Mucosa of gallbladder (tissue), 1 donor: ENCODE measurements at regions not wholly inside any gene's neighbourhood (a gene's known extent, or its start where the extent isn't known, plus 50 kb on each side); places are given as distances from the start of the nearest gene placed in this dataset.

Experiments used
- DNase-seq: peaks from one replicate; pipeline ENCODE4 v3.0.0-alpha.2; 2020; ENCODE audit warnings: low spot score
- donor health status: DM: no; HTN: no; CAD: no.

DNA sequence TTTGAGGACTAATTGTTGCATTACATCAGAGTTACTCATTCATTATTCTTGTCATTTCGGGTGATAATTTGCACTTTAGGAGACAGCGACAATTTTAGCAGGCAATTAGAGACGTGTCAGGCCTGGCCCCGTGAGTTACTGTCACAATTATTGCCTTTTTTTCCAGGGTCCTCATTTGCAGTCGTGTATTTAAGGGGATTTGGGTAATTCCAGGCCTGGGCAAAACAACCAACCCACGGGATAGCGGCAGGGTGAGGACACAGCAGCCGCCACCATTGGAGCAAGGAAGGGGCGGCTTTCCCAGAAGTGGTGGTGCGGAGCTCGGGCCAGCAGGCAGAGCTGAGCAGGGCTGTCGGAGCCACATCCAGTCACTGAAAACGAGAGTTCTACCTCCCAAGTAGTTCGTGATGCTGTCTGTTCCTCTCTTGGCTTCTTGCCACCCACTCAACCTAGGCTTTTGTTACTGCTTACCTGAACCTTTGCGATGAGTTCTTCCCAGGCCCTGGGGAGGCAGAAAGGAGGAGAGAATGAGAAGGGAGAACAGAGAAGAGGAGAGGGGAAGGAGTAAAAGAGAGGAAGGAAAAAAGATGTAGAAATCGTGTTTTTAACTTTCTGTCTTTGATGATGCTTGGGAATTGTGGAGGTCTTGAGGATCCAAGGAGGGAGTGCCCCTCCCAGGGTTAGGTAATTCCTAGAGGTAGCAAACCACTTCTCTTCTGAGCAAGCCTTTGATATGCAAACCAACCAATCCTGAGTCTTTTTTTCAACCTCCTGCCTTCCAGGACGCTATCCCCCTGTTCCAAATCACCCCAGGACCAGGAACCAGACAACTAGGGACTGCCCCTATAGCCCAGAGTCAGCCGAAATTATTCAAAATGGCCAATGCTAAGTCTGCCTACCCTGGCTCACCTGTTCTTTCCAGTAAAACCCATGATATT, 236.1 kb downstream of the MIAT start:
- DNase-seq, result no peak

DNA sequence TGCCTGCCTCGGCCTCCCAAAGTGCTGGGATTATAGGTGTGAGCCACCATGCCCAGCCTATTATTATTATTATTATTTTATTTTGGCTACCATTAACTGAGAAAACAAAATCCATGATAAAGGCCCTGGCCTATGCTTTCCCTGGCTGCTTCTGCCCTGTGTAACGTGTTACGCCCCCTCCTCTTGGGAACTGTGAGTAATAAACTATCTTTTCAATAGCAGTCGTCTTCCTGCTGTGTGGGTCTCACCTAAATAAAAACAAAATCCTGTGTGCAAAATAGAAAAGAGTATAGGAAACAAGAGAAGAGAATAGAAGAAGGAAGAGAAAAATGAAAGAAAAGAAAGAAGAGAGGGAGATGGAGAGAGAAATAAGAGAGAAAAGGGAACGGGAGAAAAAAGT, 237.0 kb downstream of the MIAT start:
- no peak for DNase-seq

DNA sequence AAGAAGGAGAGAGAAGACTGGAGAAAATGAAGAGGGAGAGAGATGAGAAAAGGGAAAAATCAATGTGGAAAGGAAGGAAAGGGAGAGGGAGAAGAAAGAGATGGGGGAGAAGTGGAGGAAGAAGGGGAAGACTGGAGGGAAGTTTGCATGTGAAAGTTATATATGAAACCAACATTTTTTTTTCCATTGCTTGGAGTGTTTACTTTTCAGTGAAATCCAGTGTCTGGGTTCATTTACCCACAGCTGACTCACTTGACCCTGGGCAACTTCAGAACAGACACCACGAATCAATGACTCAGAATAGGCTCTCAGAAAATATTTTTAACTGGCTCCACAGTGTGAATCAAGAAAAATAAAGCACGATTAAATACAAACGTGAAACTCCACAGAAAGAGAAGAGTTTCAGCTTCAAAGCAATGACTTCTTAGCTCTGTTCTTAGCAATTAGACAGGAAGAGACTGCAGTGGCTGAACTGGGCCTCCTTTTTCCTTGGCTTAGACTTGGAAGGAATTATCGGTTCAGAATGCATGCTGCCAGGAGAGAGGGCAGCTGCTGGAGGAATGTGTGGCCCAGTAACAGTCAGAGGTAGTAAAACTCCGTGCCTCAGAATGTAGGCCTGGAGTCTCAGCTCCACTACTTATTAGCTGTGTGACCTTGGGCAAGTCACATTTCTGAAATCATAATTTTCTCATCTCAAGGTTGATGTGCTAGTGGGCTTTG, 237.5 kb downstream of the MIAT start:
- DNase-seq, result peak; percentile 53

DNA sequence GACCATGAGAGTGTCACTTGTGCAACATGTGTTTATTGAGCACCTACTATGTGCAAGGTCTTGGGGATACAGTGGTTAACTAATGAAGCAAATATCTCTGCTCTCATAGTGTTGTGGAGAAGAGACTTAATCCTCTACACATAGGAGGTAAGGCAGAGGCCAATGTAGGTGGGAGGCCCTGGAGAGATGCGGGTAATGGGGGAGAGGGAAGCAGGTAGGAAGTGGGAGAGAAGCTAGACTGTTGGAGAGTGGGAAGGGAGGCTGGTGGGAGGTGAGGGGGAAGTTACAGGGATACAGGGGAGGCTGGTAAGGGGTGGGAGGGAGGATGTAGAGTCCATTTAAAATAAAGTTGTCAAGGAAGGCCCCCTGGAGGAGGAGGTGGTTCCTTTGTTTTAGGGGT, 240.0 kb downstream of the MIAT start:
- no peak for DNase-seq

DNA sequence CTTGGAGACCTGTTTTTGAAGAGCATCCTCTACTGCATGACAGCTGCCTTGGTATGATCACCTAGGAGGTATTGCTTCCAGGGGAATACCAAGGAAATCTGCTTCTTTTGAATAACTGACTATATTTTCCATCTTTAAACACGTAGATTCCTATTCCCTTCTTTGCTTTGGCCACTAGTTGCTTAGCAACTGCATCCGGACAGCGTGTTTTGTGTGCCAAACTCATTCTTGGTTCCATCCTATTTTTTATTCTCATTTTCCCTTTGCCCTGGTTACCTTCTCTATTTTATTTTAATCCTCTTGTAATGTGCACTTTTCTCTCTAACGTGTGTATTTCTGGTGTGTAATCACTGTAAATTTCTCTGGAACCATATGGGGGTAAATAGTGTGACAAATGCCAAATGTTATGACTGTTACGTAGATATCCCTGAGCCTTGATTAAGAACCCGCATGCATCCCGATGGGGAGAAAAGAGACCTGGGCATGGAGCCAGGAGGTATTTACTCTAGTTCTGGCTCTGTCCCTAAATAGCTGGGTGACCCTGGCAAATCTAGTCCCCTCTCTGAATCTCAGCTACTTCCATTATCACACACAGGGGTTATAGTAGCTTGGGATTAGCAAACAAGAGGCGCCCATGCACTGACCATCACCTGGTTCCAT, 241.7 kb downstream of the MIAT start:
- no peak for DNase-seq

DNA sequence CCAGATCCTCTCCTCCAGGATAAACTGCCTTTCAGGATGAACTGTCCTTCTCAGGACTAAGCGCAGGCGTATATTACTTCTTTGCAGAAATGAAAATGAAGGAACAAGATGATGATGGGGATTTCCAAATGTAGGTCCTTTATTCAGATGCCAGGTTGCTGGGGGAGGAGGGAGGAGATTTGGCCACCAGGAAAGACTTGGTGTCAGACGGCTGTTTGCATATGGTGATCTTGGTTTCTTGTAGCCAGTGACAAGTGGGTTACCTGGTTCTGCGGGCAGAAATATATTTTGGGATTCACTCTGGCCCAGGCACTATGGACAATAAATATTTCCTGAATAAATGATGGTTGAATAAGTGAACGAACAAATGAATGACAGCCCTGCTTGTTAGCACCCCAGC, 243.4 kb downstream of the MIAT start:
- no peak for DNase-seq

DNA sequence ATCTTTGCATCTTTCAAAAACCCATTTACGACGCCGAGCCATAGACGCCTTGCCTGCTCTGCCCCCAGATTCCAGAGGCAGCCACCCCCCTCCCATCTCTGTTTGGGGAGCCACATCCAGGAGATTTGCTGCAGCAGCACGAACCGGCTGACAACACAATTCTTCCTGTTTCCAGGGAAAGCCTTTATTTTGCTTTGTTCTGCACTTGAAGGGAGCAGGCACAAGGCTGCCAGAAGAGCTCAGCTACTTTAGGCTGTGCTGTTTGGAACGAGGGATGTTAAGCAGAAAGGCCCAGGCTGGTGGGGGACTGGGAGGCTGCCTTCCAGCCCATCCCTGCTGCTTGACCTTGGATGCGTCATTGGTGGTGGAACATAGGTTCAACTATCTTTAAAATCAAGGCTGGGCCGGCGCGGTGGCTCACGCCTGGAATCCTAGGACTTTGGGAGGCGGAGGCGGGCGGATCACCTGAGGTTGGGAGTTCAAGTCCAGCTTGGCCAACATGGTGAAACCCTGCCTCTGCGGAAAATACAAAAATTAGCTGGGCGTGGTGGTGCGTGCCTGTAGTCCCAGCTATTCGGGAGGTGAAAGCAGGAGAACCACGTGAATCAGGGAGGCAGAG, 243.9 kb downstream of the MIAT start:
- no peak for DNase-seq

DNA sequence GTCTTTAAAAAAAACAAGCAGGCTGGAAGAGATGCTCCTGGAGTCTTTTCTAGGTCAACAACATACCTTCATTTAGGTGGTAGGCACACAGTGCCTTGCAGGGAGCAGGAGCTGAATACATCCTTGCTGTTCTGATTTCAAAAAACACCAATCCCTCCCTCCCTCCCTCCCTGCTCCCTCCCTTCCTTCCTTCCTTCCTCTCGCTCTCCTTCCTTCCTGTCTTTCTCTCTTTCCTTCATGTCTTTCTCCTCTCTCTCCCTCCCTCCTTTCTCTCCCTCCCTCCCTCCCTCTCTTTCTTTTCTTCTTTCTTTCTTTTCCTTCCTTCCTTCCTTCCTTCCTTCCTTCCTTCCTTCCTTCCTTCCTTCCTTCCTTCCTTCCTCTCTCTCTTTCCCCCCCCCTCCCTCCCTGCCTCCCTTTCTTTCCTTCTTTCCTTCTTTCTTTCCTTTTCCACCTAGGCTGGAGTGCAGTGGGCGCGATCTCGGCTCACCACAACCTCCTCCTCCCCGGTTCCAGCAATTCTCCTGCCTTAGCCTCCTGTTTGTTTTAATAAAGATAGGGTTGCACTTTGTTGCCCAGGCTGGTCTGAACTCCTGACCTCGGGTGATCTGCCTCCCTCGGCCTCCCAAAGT, 245.1 kb downstream of the MIAT start:
- DNase-seq, result no peak

DNA sequence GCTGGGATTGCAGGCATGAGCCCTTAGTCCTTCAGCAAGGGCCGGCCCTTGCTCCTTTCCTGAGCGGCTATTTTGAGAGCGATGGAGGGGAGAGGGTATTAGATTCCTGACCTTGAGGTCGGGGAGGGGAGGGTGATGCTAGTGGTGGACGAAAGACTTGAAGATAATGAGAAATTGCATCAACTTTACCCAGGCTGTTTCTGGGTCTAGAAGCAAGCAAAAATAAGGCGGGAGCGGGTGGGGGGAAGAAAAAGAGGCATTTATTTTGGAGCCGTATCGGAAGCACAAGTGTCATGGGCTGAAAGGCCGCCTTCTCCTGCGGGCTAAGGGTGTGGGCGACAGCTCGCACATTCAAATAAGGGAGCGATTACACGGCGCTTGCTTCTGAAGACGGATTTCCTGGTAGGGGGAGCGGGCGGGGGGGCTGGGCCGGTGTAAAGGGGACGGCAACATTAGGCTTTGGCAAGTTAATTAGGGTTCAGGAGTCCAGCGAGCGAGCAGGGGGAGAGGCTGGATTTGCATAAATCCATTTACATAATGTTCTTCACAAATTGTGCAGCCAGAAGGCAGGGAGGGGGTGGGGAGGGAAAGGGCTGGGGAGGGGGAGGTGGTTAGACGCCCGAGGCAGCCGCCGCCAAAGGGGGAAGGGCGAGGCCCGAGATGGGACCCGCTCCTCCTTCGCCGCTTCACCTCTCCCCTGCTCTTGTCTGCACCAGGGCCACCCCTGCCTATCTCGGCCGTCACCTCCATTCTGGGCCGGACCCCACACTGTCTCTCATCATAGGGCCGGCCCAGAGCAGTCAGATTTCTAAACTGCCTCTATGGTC, 245.9 kb downstream of the MIAT start:
- no peak for DNase-seq

DNA sequence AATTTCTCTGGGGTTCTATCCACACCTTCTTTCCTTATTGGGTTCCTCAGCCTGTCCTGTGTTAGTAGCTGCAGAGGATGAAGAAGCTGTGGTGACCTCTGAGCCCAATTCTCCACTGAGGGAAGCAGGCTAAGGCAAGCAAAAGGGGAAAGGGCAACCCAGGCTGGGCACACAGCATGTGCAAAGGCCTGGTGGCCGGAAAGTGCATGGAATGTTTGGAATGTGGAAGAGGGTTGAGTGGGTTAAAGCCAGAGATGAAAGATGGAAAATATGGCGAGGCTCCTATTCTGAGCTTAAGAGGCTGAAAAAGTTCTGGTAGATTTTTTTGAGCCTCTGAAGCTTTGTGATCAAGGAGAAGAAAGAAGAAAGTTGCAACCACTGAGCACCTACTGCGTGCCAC, 247.1 kb downstream of the MIAT start:
- no peak for DNase-seq

DNA sequence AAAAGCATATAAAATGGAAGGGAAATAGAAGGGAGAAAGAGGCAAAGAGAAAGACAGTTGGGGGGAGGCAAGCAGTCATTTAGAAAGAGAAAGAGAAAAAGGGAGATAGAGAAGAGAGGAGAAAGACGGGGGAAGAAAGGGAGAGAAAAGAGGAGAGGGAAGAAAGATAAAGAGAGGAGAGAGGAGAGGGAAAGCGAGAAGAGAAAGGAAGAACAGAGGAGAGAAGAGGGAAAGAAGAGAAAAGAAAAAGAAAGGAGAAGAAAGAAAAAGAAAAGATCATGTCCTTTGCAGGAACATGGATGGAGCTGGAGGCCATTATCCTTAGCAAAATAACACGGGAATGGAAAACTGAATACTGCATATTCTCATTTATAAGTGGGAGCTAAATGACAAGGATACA, 247.7 kb downstream of the MIAT start:
- no peak for DNase-seq

DNA sequence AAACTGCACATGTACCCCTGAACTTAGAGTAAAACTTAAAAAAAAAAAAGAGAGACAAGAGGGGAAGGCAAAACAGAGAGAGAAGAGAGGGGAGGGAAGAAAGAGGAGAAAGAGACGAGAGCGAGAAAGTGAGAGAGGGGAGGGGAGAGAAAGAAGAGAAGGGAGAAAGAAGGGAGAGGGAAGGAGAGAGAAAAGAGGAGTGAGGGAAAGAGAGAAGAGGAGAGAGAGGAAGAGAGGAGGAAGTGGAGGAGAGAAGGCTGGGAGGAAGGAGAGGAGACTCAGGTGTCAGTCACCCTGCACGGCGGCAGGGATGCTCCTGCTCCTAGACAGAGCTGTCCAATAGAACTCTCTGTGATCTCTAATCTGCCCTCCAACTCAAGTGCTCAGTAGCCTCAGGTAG, 248.3 kb downstream of the MIAT start:
- no peak for DNase-seq

DNA sequence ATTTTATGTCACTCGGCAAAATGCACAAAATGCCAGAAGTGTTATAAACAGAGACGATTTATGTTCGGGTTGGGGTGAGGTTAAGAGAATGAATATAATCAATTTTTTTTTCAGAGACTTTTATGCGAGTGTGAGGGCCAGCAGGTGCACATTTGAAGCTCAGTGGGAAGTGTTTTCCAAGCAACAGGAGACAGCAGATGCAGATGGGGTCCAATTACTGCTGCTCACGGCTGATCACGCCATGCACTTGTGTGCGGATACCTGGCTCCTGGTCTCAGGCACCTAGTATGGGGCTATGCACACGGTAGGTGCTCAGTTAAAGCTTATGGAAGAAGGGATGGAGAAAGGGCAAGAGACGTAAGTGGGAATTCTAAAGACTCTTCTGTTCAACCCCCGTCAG, 249.1 kb downstream of the MIAT start:
- DNase-seq, result no peak

DNA sequence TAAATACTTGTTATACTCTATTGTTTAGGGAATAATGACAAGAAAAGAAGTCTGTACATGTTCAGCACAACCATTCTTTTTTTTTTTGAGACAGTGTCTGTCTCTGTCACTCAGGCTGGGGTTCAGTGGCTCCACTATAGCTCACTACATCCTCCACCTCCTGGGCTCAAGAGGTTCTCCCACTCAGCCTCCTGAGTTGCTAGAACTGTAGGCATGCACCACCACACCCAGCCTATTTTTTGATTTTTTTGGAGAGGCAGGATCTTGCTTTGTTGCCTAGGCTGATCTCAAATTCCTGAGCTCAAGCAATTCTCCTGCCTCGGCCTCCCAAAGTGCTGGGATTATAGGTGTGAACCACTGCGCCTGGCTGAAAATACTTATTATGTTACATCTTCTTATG, 250.0 kb downstream of the MIAT start:
- DNase-seq, result no peak

DNA sequence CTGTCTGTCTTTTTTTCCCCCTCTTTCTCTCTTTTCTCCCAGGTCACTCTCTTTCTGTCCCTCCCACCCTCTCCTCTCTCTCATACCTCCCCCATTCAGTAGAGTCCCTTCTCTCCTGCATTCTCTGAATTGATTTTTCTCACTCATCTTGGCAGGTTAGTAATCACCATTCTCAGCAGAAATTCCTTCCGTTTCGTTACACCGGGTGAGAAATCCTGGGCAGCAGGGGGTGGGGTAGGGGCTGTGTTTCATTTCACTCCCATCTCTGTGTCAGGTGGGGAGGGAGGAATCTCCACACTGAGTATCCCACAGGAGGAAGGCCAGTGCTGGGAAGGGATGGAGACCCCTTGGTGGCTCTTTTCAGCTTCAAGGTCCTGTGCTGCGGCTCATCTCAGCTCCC, 253.5 kb downstream of the MIAT start:
- DNase-seq, result no peak

DNA sequence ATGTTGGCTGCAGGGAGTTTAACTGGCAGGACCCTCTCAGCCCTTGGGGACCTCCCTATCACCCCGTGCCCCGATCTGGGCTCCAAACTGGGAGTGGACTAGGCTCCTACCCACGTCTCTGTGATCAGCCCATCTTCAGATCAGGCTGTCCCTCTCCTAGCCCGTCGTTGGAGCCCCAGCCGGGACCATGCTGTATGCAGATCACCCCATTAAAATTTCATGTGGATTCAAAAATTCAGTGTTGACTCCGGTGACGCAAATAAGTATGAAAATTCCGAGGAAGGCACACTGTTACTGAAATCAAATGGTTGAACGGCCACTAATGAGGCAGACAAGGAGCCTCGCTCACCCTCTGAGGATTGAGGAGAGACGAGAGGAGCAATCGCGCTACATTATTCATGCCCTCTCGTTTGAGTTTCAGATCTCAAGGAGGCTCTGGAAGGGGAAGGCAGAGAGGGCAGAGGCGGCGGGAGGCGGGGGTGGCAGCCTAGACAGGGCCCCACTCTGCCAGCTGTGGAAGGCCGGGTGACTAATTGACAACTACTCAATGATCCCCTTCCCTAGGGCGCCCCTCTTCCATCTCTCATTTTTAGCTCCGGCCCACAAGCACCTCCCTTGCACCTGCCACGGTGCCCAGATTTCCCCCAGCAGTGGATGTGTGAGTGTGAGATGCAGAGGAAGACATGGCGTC, 255.4 kb downstream of the MIAT start:
- no peak for DNase-seq

DNA sequence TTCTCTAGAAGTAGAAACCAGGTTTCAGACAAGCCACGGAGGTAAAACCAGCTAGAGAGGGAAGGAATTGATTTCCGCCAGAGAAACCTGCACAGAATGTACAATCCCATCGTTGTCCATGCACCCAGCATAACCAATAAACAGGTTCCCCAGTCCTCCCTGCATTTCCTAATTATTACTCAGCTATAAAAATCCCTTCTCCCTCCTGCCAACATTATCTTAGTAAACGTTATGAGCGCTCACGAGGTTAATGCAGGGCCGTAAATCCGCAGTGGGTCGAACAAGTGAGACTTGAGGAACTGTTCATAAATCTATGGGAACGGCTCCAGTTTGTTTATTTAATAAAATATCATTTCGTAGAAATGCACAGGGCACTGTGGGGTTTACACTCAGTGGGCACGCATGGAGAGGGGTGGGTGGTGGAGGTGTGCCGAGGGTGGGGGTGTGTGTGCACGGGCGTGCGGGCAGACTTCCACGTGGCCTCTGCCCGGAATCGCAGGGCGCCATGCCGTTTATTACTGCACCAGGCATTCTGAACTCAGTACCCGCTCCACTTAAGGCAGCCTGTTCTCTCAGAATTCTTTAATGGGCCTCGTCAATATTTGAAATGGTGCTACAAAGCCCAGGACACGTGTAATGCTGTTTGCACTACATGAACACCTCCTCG, 257.3 kb downstream of the MIAT start:
- DNase-seq, result no peak

DNA sequence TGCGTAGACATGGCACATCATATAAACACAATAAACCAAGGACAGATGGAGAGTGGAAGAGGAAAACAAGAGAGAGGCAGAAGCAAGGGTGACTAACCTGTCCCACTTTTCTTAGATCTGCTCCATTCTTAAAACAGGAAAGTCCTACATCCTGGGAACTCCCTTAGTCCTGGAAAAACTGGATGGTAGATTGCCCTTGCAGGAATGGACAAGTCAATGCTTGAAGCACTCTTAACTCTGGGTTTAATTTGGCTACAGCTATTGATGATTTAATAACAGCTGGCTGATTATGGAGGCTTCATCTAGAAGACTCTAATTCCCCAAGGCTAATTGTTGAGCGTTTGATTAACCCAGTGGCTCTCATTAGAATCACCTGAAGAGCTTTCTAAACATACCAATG, 258.8 kb downstream of the MIAT start:
- no peak for DNase-seq

DNA sequence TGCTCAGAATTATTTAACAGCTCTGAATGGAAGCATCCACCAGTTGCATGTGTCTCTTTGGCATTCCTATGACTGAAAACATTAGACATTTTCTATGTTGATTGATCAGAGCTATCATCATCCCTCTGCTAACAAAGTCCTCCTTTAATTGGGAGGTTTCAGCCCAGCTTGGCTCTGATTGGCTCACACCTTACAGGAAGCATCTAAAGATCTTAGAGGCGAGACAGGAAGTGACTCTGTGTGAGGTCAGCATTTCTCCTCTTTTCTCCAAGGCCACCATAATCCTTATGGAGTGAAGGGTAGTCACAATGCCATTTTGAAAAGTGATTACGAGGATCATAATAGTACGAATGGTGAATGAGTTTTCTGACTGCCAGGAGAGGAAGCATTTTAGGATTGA, 260.8 kb downstream of the MIAT start:
- no peak for DNase-seq

DNA sequence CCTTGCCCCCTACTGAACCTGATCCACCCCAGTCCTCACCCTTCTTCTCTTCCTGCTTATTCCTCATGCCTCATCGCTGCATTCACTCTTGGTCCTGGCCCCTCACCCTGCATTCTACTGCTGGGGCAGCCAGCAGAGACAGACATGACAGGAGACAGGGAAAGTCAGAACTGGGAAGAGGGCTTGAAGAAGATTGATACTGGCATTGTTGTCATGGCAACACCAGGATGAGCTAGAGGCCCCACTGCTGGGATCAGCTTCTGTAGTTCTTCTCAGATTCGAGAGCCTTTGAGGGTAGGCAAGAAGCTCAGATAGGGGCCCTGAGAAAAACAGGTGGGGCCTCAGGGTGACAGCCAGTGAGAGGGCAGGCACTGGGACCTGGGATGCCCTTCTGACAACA, 264.3 kb downstream of the MIAT start:
- no peak for DNase-seq
